ENCODE measurements at regions not wholly inside any gene's neighbourhood (a gene's known extent, or its start where the extent isn't known, plus 50 kb on each side); places are given as distances from the start of the nearest gene placed in this dataset.

DNA sequence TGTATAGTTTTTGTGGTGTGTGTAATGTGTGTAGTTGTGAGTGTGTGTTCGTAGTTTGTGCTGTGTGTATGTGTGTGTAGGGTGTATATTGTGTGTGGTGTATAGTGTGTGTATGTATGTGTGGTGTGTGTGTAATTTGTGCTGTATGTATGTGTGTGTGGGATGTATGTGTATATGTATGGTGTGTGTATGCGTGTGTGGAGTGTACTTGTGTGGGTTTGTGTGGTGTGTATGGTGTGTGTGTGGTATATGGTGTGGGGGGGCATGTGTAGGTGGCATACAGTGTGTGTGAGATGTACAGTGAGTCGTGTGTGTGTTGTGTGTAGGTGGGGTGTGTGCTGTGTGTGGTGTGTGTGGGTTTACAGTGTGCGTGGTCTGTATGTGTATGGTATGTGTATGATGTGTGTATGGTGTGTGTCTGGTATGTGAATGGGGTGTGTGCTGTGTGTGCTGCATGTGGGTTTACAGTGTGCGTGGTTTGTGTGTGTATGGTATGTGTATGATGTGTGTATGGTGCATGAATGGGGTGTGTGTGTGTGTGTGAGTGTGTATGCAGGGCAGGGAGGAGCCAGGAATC is 125.2 kb downstream of the GADD45G start:
- no peak overlapping the region for H3K27ac Mint-ChIP-seq
- H3K27me3 Mint-ChIP-seq (ENCODE audit: insufficient read depth, low read depth, poor library complexity) = no peaks in the 10 kb centered on the region
- ATAC-seq = no peak
- Histone ChIP-seq H3K4me2 (no peak overlapping the region), H3F3A (replicated peaks; ENCODE audit: low read depth) (no peaks in the 10 kb centered on the region), H3K9me2 (ENCODE audit: insufficient read depth) (no peaks in the 10 kb centered on the region), H4K20me1 (replicated peaks; ENCODE audit: insufficient read depth) (no peaks in the 10 kb centered on the region), H3K79me2 (replicated peaks; ENCODE audit: insufficient read depth) (no peaks in the 10 kb centered on the region), H3K4me3 (no peak overlapping the region), H3K27ac (ENCODE audit: low read depth) (no peak overlapping the region), H3K4me1 (ENCODE audit: insufficient read depth) (no peaks in the 10 kb centered on the region), H3K36me3 (ENCODE audit: insufficient read depth) (no peaks in the 10 kb centered on the region), H3K27me3 (ENCODE audit: insufficient read depth) (no peaks in the 10 kb centered on the region), H2AFZ (no peak overlapping the region)
- H3K4me1 Mint-ChIP-seq = no peaks in the 10 kb centered on the region
- TF ChIP-seq, protein P1, sequence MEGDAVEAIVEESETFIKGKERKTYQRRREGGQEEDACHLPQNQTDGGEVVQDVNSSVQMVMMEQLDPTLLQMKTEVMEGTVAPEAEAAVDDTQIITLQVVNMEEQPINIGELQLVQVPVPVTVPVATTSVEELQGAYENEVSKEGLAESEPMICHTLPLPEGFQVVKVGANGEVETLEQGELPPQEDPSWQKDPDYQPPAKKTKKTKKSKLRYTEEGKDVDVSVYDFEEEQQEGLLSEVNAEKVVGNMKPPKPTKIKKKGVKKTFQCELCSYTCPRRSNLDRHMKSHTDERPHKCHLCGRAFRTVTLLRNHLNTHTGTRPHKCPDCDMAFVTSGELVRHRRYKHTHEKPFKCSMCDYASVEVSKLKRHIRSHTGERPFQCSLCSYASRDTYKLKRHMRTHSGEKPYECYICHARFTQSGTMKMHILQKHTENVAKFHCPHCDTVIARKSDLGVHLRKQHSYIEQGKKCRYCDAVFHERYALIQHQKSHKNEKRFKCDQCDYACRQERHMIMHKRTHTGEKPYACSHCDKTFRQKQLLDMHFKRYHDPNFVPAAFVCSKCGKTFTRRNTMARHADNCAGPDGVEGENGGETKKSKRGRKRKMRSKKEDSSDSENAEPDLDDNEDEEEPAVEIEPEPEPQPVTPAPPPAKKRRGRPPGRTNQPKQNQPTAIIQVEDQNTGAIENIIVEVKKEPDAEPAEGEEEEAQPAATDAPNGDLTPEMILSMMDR (conservative IDR thresholded peaks at IDR 0.05; ENCODE audit: low read depth in 2 of 2) = no peak
- TF ChIP-seq REST (IDR thresholded peaks at IDR 0.05; ENCODE audit: unreplicated experiment) = no peak
- no peak for TF ChIP-seq NANOG (IDR thresholded peaks at IDR 0.05; ENCODE audit: borderline replicate concordance)
- no peak for TF ChIP-seq ZNF331 (CRISPR knock-in tag; IDR thresholded peaks at IDR 0.05; ENCODE audit: low read depth)
- TF ChIP-seq, protein P2, sequence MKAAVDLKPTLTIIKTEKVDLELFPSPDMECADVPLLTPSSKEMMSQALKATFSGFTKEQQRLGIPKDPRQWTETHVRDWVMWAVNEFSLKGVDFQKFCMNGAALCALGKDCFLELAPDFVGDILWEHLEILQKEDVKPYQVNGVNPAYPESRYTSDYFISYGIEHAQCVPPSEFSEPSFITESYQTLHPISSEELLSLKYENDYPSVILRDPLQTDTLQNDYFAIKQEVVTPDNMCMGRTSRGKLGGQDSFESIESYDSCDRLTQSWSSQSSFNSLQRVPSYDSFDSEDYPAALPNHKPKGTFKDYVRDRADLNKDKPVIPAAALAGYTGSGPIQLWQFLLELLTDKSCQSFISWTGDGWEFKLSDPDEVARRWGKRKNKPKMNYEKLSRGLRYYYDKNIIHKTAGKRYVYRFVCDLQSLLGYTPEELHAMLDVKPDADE (IDR thresholded peaks at IDR 0.05) = no peak
- TF ChIP-seq CREB1 (CRISPR knock-in tag; IDR thresholded peaks at IDR 0.05; ENCODE audit: low read depth) = no peak
- TF ChIP-seq JUNB (IDR thresholded peaks at IDR 0.05; ENCODE audit: unreplicated experiment) = no peak
- no peak for TF ChIP-seq ZNF114 (CRISPR knock-in tag; IDR thresholded peaks at IDR 0.05)
- TF ChIP-seq STAT1 (IDR thresholded peaks at IDR 0.05; ENCODE audit: unreplicated experiment) = no peak
- no peak for TF ChIP-seq POLR2AphosphoS5 (IDR thresholded peaks at IDR 0.05; ENCODE audit: low read depth)
- no peak for TF ChIP-seq EZH2phosphoT487 (IDR thresholded peaks at IDR 0.05; ENCODE audit: unreplicated experiment)
- TF ChIP-seq, protein P3, sequence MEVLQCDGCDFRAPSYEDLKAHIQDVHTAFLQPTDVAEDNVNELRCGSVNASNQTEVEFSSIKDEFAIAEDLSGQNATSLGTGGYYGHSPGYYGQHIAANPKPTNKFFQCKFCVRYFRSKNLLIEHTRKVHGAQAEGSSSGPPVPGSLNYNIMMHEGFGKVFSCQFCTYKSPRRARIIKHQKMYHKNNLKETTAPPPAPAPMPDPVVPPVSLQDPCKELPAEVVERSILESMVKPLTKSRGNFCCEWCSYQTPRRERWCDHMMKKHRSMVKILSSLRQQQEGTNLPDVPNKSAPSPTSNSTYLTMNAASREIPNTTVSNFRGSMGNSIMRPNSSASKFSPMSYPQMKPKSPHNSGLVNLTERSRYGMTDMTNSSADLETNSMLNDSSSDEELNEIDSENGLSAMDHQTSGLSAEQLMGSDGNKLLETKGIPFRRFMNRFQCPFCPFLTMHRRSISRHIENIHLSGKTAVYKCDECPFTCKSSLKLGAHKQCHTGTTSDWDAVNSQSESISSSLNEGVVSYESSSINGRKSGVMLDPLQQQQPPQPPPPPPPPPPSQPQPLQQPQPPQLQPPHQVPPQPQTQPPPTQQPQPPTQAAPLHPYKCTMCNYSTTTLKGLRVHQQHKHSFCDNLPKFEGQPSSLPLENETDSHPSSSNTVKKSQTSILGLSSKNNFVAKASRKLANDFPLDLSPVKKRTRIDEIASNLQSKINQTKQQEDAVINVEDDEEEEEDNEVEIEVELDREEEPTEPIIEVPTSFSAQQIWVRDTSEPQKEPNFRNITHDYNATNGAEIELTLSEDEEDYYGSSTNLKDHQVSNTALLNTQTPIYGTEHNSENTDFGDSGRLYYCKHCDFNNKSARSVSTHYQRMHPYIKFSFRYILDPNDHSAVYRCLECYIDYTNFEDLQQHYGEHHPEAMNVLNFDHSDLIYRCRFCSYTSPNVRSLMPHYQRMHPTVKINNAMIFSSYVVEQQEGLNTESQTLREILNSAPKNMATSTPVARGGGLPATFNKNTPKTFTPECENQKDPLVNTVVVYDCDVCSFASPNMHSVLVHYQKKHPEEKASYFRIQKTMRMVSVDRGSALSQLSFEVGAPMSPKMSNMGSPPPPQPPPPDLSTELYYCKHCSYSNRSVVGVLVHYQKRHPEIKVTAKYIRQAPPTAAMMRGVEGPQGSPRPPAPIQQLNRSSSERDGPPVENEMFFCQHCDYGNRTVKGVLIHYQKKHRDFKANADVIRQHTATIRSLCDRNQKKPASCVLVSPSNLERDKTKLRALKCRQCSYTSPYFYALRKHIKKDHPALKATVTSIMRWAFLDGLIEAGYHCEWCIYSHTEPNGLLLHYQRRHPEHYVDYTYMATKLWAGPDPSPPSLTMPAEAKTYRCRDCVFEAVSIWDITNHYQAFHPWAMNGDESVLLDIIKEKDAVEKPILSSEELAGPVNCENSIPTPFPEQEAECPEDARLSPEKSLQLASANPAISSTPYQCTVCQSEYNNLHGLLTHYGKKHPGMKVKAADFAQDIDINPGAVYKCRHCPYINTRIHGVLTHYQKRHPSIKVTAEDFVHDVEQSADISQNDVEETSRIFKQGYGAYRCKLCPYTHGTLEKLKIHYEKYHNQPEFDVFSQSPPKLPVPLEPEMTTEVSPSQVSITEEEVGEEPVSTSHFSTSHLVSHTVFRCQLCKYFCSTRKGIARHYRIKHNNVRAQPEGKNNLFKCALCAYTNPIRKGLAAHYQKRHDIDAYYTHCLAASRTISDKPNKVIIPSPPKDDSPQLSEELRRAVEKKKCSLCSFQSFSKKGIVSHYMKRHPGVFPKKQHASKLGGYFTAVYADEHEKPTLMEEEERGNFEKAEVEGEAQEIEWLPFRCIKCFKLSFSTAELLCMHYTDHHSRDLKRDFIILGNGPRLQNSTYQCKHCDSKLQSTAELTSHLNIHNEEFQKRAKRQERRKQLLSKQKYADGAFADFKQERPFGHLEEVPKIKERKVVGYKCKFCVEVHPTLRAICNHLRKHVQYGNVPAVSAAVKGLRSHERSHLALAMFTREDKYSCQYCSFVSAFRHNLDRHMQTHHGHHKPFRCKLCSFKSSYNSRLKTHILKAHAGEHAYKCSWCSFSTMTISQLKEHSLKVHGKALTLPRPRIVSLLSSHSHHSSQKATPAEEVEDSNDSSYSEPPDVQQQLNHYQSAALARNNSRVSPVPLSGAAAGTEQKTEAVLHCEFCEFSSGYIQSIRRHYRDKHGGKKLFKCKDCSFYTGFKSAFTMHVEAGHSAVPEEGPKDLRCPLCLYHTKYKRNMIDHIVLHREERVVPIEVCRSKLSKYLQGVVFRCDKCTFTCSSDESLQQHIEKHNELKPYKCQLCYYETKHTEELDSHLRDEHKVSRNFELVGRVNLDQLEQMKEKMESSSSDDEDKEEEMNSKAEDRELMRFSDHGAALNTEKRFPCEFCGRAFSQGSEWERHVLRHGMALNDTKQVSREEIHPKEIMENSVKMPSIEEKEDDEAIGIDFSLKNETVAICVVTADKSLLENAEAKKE (CRISPR knock-in tag; IDR thresholded peaks at IDR 0.05) = no peak
- TF ChIP-seq EZH2 (IDR thresholded peaks at IDR 0.05; ENCODE audit: low read depth, unreplicated experiment) = no peak
- DNase-seq (ENCODE audit: low spot score) = no peak
- no peak overlapping the region for H3K4me3 Mint-ChIP-seq
- H3K9me3 Mint-ChIP-seq = no peaks in the 10 kb centered on the region
- H3K36me3 Mint-ChIP-seq (ENCODE audit: low read depth) = no peaks in the 10 kb centered on the region

Measured in GM23338 (cell line).